H1 (cell line): ENCODE measurements at regions not wholly inside any gene's neighbourhood (a gene's known extent, or its start where the extent isn't known, plus 50 kb on each side); places are given as distances from the start of the nearest gene placed in this dataset.
"Not testable (repeated sequence)": the region's sequence is repeated elsewhere in the genome, so short reads cannot be mapped to it uniquely, and the experiment has no call there.

Experiments
- ATF3 ChIP-seq: IDR thresholded peaks from 2 replicates; pipeline ENCODE4 v1.6.1; 2011; ENCODE audit warnings: low read depth, mild to moderate bottlenecking, low read length; ENCODE audit not compliant: insufficient read depth
- EP300 ChIP-seq, 2 experiments: IDR thresholded peaks; 1 replicate in 1 of 2; 2 replicates in 1 of 2; pipeline ENCODE4 v1.6.1; 2011 to 2012; ENCODE audit warnings: low read depth in 2 of 2, low read length in 2 of 2, mild to moderate bottlenecking in 2 of 2, borderline replicate concordance in 1 of 2, inconsistent platforms in 1 of 2, moderate library complexity in 1 of 2
- NRF1 ChIP-seq: IDR thresholded peaks from 2 replicates; pipeline ENCODE4 v1.6.1; 2011; ENCODE audit warnings: mild to moderate bottlenecking, low read depth, low read length, improper control_type of control experiment
- POLR2A ChIP-seq, 2 experiments: IDR thresholded peaks; 1 replicate in 1 of 2; 2 replicates in 1 of 2; pipeline ENCODE4 v1.6.1; 2011; ENCODE audit warnings: low read depth in 2 of 2, low read length in 2 of 2, mild to moderate bottlenecking in 2 of 2; ENCODE audit errors: control extremely low read depth in 1 of 2
- SIN3A ChIP-seq, 2 experiments: IDR thresholded peaks in 1 of 2; conservative IDR thresholded peaks in 1 of 2; 2 replicates each; pipeline ENCODE4 v1.6.1; 2011 to 2012; ENCODE audit warnings: low read length in 2 of 2, improper control_type of control experiment in 1 of 2, low read depth in 1 of 2, mild to moderate bottlenecking in 1 of 2
- SIRT6 ChIP-seq: IDR thresholded peaks from one replicate; pipeline ENCODE4 v1.7.1; 2012; ENCODE audit warnings: low read length, inconsistent platforms
- TF ChIP-seq, protein P1 (sequence below), 3 experiments: IDR thresholded peaks; 1 replicate in 2 of 3; 2 replicates in 1 of 3; pipeline versions ENCODE4 v1.5.1 to v1.6.1; 2011; ENCODE audit warnings: low read length in 3 of 3, mild to moderate bottlenecking in 3 of 3, inconsistent platforms in 2 of 3, low read depth in 1 of 3, moderate library complexity in 1 of 3; ENCODE audit not compliant: insufficient read depth in 1 of 3; ENCODE audit errors: control extremely low read depth in 1 of 3

DNA sequence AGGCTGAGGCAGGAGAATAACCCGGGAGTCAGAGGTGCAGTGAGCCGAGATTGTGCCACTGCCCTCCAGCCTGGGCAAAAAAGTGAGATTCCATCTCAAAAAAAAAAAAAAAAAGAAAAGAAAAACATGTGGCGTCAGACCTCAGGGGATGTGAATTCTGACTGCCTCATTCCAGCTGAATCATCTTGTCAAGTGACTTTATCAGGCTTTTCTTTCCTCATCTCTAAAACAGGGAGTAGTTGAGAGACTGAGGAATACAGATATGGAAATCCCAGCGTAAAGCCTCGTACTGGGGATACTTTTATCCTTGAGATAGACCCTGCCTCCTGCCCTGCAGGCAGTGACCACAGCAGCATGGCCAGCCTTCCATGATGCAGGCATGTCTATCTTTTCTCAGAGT lies 76.4 kb downstream of the PPIAL4A start:
- not testable (repeated sequence) for TF ChIP-seq ATF3; SIRT6; POLR2A (IDR thresholded peaks at IDR 0.05; ENCODE audit: control extremely low read depth in 1 of 2, low read depth in 2 of 2, low read length in 2 of 2); SIN3A (conservative IDR thresholded peaks at IDR 0.05 in 1 of 2, IDR thresholded peaks at IDR 0.05 in 1 of 2; ENCODE audit: low read depth in 1 of 2, low read length in 2 of 2); EP300 (IDR thresholded peaks at IDR 0.05; ENCODE audit: borderline replicate concordance in 1 of 2, low read depth in 2 of 2, low read length in 2 of 2); NRF1
- TF ChIP-seq, protein P1, sequence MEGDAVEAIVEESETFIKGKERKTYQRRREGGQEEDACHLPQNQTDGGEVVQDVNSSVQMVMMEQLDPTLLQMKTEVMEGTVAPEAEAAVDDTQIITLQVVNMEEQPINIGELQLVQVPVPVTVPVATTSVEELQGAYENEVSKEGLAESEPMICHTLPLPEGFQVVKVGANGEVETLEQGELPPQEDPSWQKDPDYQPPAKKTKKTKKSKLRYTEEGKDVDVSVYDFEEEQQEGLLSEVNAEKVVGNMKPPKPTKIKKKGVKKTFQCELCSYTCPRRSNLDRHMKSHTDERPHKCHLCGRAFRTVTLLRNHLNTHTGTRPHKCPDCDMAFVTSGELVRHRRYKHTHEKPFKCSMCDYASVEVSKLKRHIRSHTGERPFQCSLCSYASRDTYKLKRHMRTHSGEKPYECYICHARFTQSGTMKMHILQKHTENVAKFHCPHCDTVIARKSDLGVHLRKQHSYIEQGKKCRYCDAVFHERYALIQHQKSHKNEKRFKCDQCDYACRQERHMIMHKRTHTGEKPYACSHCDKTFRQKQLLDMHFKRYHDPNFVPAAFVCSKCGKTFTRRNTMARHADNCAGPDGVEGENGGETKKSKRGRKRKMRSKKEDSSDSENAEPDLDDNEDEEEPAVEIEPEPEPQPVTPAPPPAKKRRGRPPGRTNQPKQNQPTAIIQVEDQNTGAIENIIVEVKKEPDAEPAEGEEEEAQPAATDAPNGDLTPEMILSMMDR (IDR thresholded peaks at IDR 0.05; ENCODE audit: control extremely low read depth in 1 of 3, insufficient read depth in 1 of 3, low read depth in 1 of 3, low read length in 3 of 3): not testable (repeated sequence)
